Transverse colon (tissue), 4 donors: ENCODE measurements at regions not wholly inside any gene's neighbourhood (a gene's known extent, or its start where the extent isn't known, plus 50 kb on each side); places are given as distances from the start of the nearest gene placed in this dataset.

Experiments
- EP300 ChIP-seq: sonication (generic); formaldehyde crosslinking; IDR thresholded peaks from one replicate; pipeline ENCODE4 v1.6.1; 2017; ENCODE audit warnings: antibody characterized with exemption, low read depth
- POLR2A ChIP-seq: fragments of 450-650 bp; IDR thresholded peaks from one replicate; pipeline ENCODE4 v1.6.1; 2016; ENCODE audit warnings: antibody characterized with exemption, mild to moderate bottlenecking, moderate library complexity
- POLR2AphosphoS5 ChIP-seq, 3 donors: sonication (generic); formaldehyde crosslinking; IDR thresholded peaks; one replicate each; pipeline ENCODE4 v1.6.1; 2016; ENCODE audit warnings: antibody characterized with exemption in 3 of 3
- TF ChIP-seq, protein P1 (sequence below), 5 experiments: fragments of 200-600 bp in 3 of 5; fragments of 450-650 bp in 2 of 5; sonication (generic) in 3 of 5; IDR thresholded peaks; 1 replicate in 2 of 5; 2 replicates in 3 of 5; pipeline ENCODE4 v1.5.1; 2016 to 2017; ENCODE audit warnings: antibody characterized with exemption in 5 of 5, inconsistent platforms in 3 of 5, mild to moderate bottlenecking in 2 of 5, moderate library complexity in 1 of 5

DNA sequence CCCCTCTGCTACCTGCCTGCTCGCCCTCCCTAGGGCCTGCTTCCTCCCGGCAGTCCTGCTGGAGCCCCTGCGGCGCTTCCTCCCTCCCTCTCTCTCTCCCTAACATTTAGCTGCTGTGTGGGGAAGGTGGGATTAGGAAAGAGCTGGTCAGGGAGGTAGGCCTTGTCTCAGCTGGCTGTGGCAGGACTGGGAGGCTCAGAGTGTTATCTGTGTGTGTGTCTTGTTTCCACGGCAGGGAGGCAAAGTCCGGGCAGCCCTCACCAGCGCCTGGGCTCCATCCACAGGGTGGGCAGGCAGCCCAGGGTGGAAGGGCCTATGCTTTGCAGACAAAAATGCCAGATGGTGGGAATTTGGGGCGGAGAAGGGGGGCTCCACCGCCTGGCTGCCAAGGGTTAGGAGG is 105.7 kb downstream of the RPS24 start:
- TF ChIP-seq POLR2A (no peak), EP300 (no peak), POLR2AphosphoS5 (IDR thresholded peaks at IDR 0.05) (no peak)
- TF ChIP-seq, protein P1, sequence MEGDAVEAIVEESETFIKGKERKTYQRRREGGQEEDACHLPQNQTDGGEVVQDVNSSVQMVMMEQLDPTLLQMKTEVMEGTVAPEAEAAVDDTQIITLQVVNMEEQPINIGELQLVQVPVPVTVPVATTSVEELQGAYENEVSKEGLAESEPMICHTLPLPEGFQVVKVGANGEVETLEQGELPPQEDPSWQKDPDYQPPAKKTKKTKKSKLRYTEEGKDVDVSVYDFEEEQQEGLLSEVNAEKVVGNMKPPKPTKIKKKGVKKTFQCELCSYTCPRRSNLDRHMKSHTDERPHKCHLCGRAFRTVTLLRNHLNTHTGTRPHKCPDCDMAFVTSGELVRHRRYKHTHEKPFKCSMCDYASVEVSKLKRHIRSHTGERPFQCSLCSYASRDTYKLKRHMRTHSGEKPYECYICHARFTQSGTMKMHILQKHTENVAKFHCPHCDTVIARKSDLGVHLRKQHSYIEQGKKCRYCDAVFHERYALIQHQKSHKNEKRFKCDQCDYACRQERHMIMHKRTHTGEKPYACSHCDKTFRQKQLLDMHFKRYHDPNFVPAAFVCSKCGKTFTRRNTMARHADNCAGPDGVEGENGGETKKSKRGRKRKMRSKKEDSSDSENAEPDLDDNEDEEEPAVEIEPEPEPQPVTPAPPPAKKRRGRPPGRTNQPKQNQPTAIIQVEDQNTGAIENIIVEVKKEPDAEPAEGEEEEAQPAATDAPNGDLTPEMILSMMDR (IDR thresholded peaks at IDR 0.05): no peak
